Kidney (tissue), 13 donors: ENCODE measurements at regions not wholly inside any gene's neighbourhood (a gene's known extent, or its start where the extent isn't known, plus 50 kb on each side); places are given as distances from the start of the nearest gene placed in this dataset.

Experiments
- DNase-seq, 5 donors: peaks; one replicate each; pipeline ENCODE4 v3.0.0-alpha.2; 2013 to 2020
- FAIRE-seq: peaks from 2 replicates; lab custom pipeline; 2012; peaks lifted over from hg19 to GRCh38; lab: Jason Lieb, UNC
- H3K27ac ChIP-seq, 2 donors: one replicate each; pipeline ENCODE4 v1.7.0; 2013; ENCODE audit warnings: low read depth in 2 of 2, low read length in 2 of 2, inconsistent platforms in 1 of 2
- H3K27me3 ChIP-seq: one replicate; pipeline ENCODE4 v1.7.1; 2013; ENCODE audit warnings: low read length, inconsistent platforms; ENCODE audit not compliant: control insufficient read depth, insufficient read depth
- H3K36me3 ChIP-seq, 3 donors: one replicate each; pipeline versions ENCODE4 v1.7.0 to v1.7.1; 2013; ENCODE audit warnings: low read length in 3 of 3, control low read depth in 1 of 3, inconsistent platforms in 1 of 3; ENCODE audit not compliant: insufficient read depth in 3 of 3, control insufficient read depth in 2 of 3
- H3K4me1 ChIP-seq, 3 donors: one replicate each; pipeline versions ENCODE4 v1.7.0 to v1.7.1; 2013; ENCODE audit warnings: low read length in 3 of 3, inconsistent platforms in 1 of 3, low read depth in 1 of 3; ENCODE audit not compliant: control insufficient read depth in 2 of 3, insufficient read depth in 2 of 3
- H3K4me3 ChIP-seq, 3 donors: one replicate each; pipeline versions ENCODE4 v1.7.0 to v1.8.1; 2013; ENCODE audit warnings: low read length in 3 of 3, control low read depth in 1 of 3, inconsistent platforms in 1 of 3
- H3K9ac ChIP-seq, 3 donors: one replicate each; pipeline versions ENCODE4 v1.7.0 to v1.7.1; 2013; ENCODE audit warnings: low read length in 3 of 3, control low read depth in 1 of 3, inconsistent platforms in 1 of 3
- H3K9me3 ChIP-seq, 3 donors: one replicate each; pipeline versions ENCODE4 v1.7.0 to v1.7.1; 2013; ENCODE audit warnings: low read length in 3 of 3, control low read depth in 1 of 3, inconsistent platforms in 1 of 3; ENCODE audit not compliant: control insufficient read depth in 2 of 3, insufficient read depth in 1 of 3
- CTCF ChIP-seq: IDR thresholded peaks from 3 replicates; pipeline ENCODE4 v1.5.1; 2012; ENCODE audit warnings: mild to moderate bottlenecking, moderate library complexity, borderline replicate concordance; ENCODE audit not compliant: insufficient read depth; ENCODE audit errors: extremely low read depth
- intact Hi-C: fragments of 100-400 bp; cut with DNase I; formaldehyde crosslinking; loops from one replicate; pipeline ENCODE4 v1.11.1; 2022
- donor health status: control.
- donor health status: control.
- donor health status: control.
- donor health status: control.
- donor health status: control.
- donor health status: DM: yes; HTN: yes; CAD: no.
- donor health status: Normal renal cell carcinoma (clear cell type).

GRCh38 chr1:234920136-234920842 is 208.3 kb downstream of the TOMM20 start:
- H3K9ac ChIP-seq: no peak overlapping the region
- no peak for TF ChIP-seq CTCF
- H3K27me3 ChIP-seq: no peaks in the 10 kb centered on the region
- H3K27ac ChIP-seq: peak overlapping the region; percentile 69 to 83
- FAIRE-seq: no peak
- DNase-seq: peak in 1 of 5 donors; percentile 37
- intact Hi-C loops: no loop called here
- H3K36me3 ChIP-seq: no peaks in the 10 kb centered on the region
- peaks cover 5 to 35% (median 31%) of the 10 kb centered on the region in 3 donors for H3K4me1 ChIP-seq
- H3K9me3 ChIP-seq: no peaks in the 10 kb centered on the region
- H3K4me3 ChIP-seq: no peak overlapping the region

DNA sequence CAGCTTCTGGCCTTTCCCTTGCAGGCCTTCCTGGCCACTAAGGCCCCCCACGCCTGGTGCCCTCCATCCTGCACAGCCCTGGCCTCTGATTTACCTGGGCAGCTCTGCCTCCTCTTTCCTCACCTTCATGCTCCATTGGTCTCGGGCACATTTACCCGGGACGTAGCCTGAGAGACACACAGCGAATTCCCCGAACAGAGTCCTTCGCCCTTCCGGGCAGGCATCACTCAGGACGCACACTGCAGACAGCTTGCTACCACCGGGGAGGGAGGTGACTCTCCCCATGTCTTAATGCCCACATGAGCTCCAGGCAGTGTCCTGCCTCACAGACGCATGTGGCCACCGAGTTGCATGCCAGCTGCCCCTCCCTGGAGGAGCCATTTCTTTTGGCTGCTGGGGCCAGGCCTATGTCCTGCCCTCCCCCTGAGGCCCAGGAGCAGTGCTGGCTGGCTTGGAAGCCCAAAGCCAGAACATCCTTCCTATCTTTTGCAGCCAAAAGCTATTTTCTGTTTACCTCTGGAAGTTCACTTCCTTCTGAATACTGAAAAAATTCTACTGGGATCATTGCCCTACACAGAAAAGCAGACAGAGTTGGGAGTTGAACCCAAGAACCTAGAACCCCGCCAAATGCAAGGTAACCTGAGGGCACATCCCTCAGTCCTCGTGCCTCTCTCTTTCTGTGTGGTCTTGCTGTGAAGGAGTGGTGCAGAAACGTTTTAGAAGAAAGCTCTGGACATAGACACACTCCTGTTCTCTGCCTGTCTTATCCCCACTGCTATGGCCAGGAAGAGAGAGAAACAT is 209.5 kb downstream of the TOMM20 start:
- FAIRE-seq (no peak), DNase-seq (peak; percentile 59 to 83 (median 68))
- peaks cover 5 to 33% (median 30%) of the 10 kb centered on the region in 3 donors for H3K4me1 ChIP-seq
- no peaks in the 10 kb centered on the region for H3K36me3 ChIP-seq
- peak overlapping the region; percentile 82 to 83 for H3K27ac ChIP-seq
- no peaks in the 10 kb centered on the region for H3K9me3 ChIP-seq
- H3K27me3 ChIP-seq: no peaks in the 10 kb centered on the region
- no peak for TF ChIP-seq CTCF
- no peak overlapping the region for H3K4me3 ChIP-seq
- H3K9ac ChIP-seq: peak overlapping the region in 2 of 3 donors; percentile 8 to 57
- intact Hi-C loops: loop anchor here (5.0 to 10.0 kb wide), 2 partner anchors 158 to 304 kb away; partner anchors contain the start of gene IRF2BP2

GRCh38 chr1:234918181-234918841 is 210.3 kb downstream of the TOMM20 start:
- no peak for FAIRE-seq
- DNase-seq: peak in 4 of 5 donors; percentile 88 to 93 (median 90)
- Histone ChIP-seq H3K27me3 (no peaks in the 10 kb centered on the region), H3K9ac (peak overlapping the region in 1 of 3 donors; percentile 57), H3K27ac (peak overlapping the region; percentile 83 to 86), H3K9me3 (no peaks in the 10 kb centered on the region), H3K36me3 (no peaks in the 10 kb centered on the region), H3K4me3 (no peak overlapping the region), H3K4me1 (peaks cover 5 to 33% (median 30%) of the 10 kb centered on the region in 3 donors)
- no peak for TF ChIP-seq CTCF
- intact Hi-C loops: loop anchor here (5.0 to 10.0 kb wide), 2 partner anchors 159 to 304 kb away; partner anchors contain the start of gene IRF2BP2
